22Rv1 (cell line): ENCODE measurements at regions not wholly inside any gene's neighbourhood (a gene's known extent, or its start where the extent isn't known, plus 50 kb on each side); places are given as distances from the start of the nearest gene placed in this dataset.

Experiments used
- ZFX ChIP-seq: fragments of 450-650 bp; IDR thresholded peaks from 2 replicates; pipeline ENCODE4 v1.6.1; 2017; ENCODE audit warnings: antibody characterized with exemption, borderline replicate concordance
- TF ChIP-seq, protein P1 (sequence below): fragments of 450-650 bp; IDR thresholded peaks from 2 replicates; pipeline ENCODE4 v1.5.1; 2017; ENCODE audit warnings: mild to moderate bottlenecking

DNA sequence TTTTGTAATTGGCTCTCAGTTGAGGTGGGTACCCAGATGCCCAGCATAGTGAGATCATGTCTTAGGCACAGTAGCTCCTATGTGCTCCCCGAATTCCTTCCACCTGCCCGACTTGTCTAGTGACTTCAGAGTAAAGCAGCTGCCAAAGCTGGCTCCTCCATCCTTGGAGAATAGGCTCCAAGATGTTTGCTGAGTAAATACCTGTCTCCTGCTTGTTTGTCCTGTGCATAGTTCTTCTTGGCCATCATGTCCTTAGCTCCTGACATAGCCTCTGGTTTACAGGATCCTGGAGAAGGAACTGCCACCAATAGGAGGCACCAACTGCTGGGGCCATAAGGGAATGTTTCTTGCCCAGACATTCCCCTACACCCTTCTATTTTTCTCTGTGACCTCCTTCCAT is 52.6 kb upstream of the CISTR start:
- TF ChIP-seq, protein P1, sequence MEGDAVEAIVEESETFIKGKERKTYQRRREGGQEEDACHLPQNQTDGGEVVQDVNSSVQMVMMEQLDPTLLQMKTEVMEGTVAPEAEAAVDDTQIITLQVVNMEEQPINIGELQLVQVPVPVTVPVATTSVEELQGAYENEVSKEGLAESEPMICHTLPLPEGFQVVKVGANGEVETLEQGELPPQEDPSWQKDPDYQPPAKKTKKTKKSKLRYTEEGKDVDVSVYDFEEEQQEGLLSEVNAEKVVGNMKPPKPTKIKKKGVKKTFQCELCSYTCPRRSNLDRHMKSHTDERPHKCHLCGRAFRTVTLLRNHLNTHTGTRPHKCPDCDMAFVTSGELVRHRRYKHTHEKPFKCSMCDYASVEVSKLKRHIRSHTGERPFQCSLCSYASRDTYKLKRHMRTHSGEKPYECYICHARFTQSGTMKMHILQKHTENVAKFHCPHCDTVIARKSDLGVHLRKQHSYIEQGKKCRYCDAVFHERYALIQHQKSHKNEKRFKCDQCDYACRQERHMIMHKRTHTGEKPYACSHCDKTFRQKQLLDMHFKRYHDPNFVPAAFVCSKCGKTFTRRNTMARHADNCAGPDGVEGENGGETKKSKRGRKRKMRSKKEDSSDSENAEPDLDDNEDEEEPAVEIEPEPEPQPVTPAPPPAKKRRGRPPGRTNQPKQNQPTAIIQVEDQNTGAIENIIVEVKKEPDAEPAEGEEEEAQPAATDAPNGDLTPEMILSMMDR, result peak; percentile 65
- TF ChIP-seq ZFX, result no peak
